Astrocyte (in vitro differentiated cells and primary cell): ENCODE measurements at regions not wholly inside any gene's neighbourhood (a gene's known extent, or its start where the extent isn't known, plus 50 kb on each side); places are given as distances from the start of the nearest gene placed in this dataset.

Experiments
- EZH2 ChIP-seq: IDR thresholded peaks from 2 replicates; pipeline ENCODE4 v1.6.1; 2012; ENCODE audit warnings: mild to moderate bottlenecking, low read length, inconsistent platforms; ENCODE audit not compliant: insufficient read depth
- TF ChIP-seq, protein P1 (sequence below): IDR thresholded peaks from 2 replicates; pipeline ENCODE4 v1.5.1; 2011; ENCODE audit warnings: low read depth, mild to moderate bottlenecking, inconsistent platforms, low read length, moderate library complexity; ENCODE audit not compliant: insufficient read depth

DNA sequence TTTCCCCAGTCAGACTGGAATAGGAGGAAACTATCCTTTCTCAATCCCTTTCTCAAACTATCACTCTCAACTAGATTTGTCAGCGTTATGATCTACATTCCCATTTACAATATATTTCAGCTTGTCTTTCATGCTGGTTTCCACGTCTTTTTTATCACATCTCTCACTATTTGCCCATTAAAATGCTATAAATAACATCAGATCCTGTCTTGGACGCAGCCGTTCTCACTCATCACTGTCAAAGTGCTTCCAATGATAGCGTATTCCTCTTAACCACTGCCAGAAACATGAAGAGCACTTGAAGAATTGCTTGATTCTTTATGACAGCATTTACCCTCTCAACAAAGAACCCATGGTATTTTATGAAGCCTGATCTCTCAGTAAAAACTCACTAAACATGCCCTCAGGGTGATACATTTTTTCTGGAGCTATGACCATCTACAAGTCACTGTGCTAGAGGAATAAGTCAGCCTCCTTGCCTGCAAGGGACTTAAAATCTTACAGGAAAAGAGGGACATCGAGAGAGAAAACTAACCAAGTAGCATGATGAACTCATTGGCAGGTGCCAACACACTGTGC is 205.6 kb upstream of the PFKP start:
- TF ChIP-seq, protein P1, sequence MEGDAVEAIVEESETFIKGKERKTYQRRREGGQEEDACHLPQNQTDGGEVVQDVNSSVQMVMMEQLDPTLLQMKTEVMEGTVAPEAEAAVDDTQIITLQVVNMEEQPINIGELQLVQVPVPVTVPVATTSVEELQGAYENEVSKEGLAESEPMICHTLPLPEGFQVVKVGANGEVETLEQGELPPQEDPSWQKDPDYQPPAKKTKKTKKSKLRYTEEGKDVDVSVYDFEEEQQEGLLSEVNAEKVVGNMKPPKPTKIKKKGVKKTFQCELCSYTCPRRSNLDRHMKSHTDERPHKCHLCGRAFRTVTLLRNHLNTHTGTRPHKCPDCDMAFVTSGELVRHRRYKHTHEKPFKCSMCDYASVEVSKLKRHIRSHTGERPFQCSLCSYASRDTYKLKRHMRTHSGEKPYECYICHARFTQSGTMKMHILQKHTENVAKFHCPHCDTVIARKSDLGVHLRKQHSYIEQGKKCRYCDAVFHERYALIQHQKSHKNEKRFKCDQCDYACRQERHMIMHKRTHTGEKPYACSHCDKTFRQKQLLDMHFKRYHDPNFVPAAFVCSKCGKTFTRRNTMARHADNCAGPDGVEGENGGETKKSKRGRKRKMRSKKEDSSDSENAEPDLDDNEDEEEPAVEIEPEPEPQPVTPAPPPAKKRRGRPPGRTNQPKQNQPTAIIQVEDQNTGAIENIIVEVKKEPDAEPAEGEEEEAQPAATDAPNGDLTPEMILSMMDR: no peak
- no peak for TF ChIP-seq EZH2
